ENCODE measurements at regions not wholly inside any gene's neighbourhood (a gene's known extent, or its start where the extent isn't known, plus 50 kb on each side); places are given as distances from the start of the nearest gene placed in this dataset.

DNA sequence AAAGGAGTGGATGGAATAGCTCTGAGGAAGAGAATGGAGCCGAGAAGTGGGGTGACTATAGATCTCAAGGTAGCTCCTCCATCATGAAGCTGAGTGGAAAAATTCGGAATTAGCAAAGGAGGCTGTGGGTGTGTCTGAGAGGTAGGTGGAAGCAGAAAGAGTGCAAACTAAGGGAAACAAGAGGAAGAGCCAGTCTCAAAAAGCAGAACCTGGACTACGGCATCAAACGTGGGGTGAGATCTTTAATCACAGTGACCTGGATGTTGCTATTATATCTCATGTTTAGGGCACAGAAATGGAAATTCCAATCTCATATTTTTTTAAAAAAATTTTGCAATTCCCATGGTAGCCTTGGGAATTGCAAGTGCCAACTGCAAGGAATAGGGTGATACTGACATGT is 162.5 kb upstream of the RASGEF1B start (continued):
- TF ChIP-seq SIX5 (IDR thresholded peaks at IDR 0.05; ENCODE audit: low read depth, low read length) (no peak), POU5F1 (IDR thresholded peaks at IDR 0.05; ENCODE audit: low read depth, low read length) (no peak)
- TF ChIP-seq, protein P1, sequence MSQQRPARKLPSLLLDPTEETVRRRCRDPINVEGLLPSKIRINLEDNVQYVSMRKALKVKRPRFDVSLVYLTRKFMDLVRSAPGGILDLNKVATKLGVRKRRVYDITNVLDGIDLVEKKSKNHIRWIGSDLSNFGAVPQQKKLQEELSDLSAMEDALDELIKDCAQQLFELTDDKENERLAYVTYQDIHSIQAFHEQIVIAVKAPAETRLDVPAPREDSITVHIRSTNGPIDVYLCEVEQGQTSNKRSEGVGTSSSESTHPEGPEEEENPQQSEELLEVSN (IDR thresholded peaks at IDR 0.05), result no peak

Data from H1 (cell line).